ENCODE measurements at regions not wholly inside any gene's neighbourhood (a gene's known extent, or its start where the extent isn't known, plus 50 kb on each side); places are given as distances from the start of the nearest gene placed in this dataset.

DNA sequence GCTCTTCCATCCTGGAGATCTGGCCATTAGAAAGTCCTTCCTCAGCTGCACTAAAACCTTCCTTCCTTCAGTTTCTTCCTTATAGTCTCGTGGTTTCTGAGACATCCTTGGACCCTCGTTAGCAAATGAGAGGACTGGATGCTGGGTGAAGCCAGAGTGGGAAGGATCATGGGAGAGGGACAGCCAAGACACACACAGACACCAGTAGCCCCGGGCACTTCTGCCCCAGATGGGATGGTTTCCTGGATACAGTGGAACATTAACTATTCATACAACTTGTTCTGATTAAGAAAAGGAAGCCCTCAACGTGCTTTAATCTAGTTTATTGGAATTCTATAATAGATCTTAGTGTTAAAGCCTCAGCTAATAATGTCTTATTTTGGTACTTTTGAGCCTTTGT, 125.5 kb downstream of the SEC61B start:
- TF ChIP-seq TAF1 (IDR thresholded peaks at IDR 0.05; ENCODE audit: low read depth, low read length) (no peak), SPI1 (IDR thresholded peaks at IDR 0.05; ENCODE audit: low read depth, low read length) (no peak), POLR2AphosphoS5 (IDR thresholded peaks at IDR 0.05; ENCODE audit: low read depth, low read length) (no peak), PAX5 (IDR thresholded peaks at IDR 0.05; ENCODE audit: insufficient read depth, low read length, severe bottlenecking) (no peak), POLR2A (IDR thresholded peaks at IDR 0.05; ENCODE audit: low read depth, low read length) (no peak), POU2F2 (IDR thresholded peaks at IDR 0.05; ENCODE audit: low read depth, low read length) (no peak)
- DNase-seq (ENCODE audit: insufficient read length, low spot score) (no peak), FAIRE-seq (no peak)

DNA sequence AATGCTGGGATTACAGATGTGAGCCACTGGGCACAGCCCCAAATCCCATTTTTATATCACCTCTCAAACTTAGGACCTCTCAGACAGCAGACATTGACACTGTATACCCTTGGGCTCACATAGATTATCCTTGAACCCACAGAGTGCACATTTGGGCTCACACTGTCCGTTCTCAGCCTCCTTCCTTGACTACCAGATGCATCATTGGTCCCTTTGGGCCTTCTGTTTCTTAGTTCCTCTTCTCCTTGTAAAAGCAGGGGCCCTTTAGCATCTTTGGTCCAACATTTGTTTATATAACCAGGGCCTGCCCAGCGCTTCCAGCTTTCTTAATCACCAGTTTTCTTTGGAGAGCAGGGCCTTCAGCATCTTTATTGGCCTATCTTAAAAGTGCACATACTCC, 126.2 kb downstream of the SEC61B start:
- no peak for TF ChIP-seq SPI1 (IDR thresholded peaks at IDR 0.05; ENCODE audit: low read depth, low read length)
- no peak for TF ChIP-seq TAF1 (IDR thresholded peaks at IDR 0.05; ENCODE audit: low read depth, low read length)
- TF ChIP-seq POU2F2 (IDR thresholded peaks at IDR 0.05; ENCODE audit: low read depth, low read length) = no peak
- TF ChIP-seq POLR2A (IDR thresholded peaks at IDR 0.05; ENCODE audit: low read depth, low read length) = no peak
- no peak for TF ChIP-seq PAX5 (IDR thresholded peaks at IDR 0.05; ENCODE audit: insufficient read depth, low read length, severe bottlenecking)
- no peak for TF ChIP-seq POLR2AphosphoS5 (IDR thresholded peaks at IDR 0.05; ENCODE audit: low read depth, low read length)
- no peak for DNase-seq (ENCODE audit: insufficient read length, low spot score)
- no peak for FAIRE-seq

DNA sequence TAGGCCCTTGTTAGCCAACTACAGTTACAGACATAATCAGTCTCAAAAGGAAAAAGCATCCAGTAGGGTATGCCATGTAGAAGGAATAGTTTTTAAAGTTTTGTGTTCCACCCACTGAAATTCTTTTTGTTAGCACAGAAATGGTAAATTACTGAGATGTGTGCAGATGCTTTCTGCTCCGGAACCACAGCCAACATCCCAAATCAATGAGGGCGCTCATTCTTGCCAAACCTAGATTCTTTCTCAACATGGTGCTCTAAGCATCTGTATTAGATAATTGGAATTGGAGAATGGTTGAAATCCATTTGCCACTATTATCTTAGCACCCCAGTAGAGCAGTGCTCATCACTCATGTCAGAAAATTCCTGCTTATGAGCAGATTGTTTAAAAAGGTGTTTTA, 127.8 kb downstream of the SEC61B start:
- DNase-seq (ENCODE audit: insufficient read length, low spot score) = no peak
- no peak for FAIRE-seq
- no peak for TF ChIP-seq POU2F2 (IDR thresholded peaks at IDR 0.05; ENCODE audit: low read depth, low read length)
- TF ChIP-seq PAX5 (IDR thresholded peaks at IDR 0.05; ENCODE audit: insufficient read depth, low read length, severe bottlenecking) = no peak
- TF ChIP-seq SPI1 (IDR thresholded peaks at IDR 0.05; ENCODE audit: low read depth, low read length) = no peak
- no peak for TF ChIP-seq POLR2A (IDR thresholded peaks at IDR 0.05; ENCODE audit: low read depth, low read length)
- TF ChIP-seq TAF1 (IDR thresholded peaks at IDR 0.05; ENCODE audit: low read depth, low read length) = no peak
- TF ChIP-seq POLR2AphosphoS5 (IDR thresholded peaks at IDR 0.05; ENCODE audit: low read depth, low read length) = no peak

DNA sequence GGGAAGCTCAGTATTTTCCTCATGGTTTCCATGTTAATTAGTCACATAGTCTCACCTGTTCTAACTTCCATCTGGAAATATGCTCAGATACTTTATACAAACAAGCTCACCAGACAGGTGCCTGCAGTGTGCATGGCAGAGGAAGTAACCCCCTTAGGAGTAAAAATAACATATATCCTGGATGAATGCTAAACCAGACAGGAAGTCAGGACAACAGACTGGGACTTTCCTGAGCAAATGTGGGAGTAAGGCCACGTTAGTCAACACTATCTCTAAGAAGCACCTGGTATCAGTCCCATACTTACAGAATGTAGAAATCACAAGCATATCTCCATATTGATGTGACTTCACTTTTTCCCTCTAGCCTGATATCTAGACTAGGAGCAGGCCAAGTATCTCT, 128.4 kb downstream of the SEC61B start:
- no peak for FAIRE-seq

DNA sequence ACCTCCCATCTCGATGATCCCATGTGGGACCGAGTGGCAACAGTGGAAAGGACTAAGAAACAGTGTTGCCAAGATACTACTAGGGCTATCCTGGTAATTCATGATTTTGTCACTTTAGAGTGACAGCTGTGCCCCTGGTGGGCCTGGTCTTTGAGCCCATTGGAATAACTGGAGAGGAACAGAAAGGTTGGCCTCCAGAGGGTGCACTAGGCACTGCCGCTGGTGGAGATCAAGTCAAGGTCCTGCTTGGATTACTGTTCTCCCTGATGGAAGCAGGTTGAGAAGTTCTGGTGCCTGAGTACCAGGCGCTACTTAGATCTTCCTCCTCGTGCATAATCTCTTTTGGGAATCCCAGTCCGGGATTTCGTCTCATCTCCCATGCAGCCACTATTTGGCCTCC, 129.6 kb downstream of the SEC61B start:
- DNase-seq (ENCODE audit: insufficient read length, low spot score) (no peak), FAIRE-seq (no peak)
- TF ChIP-seq TAF1 (IDR thresholded peaks at IDR 0.05; ENCODE audit: low read depth, low read length) (no peak), PAX5 (IDR thresholded peaks at IDR 0.05; ENCODE audit: insufficient read depth, low read length, severe bottlenecking) (no peak), POLR2A (IDR thresholded peaks at IDR 0.05; ENCODE audit: low read depth, low read length) (no peak), POU2F2 (IDR thresholded peaks at IDR 0.05; ENCODE audit: low read depth, low read length) (no peak), SPI1 (IDR thresholded peaks at IDR 0.05; ENCODE audit: low read depth, low read length) (no peak), POLR2AphosphoS5 (IDR thresholded peaks at IDR 0.05; ENCODE audit: low read depth, low read length) (no peak)

More for the DNA sequence above, 128.4 kb downstream of the SEC61B start:
- no peak for TF ChIP-seq POLR2AphosphoS5 (IDR thresholded peaks at IDR 0.05; ENCODE audit: low read depth, low read length)
- TF ChIP-seq POLR2A (IDR thresholded peaks at IDR 0.05; ENCODE audit: low read depth, low read length) = no peak
- TF ChIP-seq SPI1 (IDR thresholded peaks at IDR 0.05; ENCODE audit: low read depth, low read length) = no peak
- no peak for TF ChIP-seq PAX5 (IDR thresholded peaks at IDR 0.05; ENCODE audit: insufficient read depth, low read length, severe bottlenecking)
- TF ChIP-seq TAF1 (IDR thresholded peaks at IDR 0.05; ENCODE audit: low read depth, low read length) = no peak
- TF ChIP-seq POU2F2 (IDR thresholded peaks at IDR 0.05; ENCODE audit: low read depth, low read length) = no peak
- no peak for DNase-seq (ENCODE audit: insufficient read length, low spot score)

DNA sequence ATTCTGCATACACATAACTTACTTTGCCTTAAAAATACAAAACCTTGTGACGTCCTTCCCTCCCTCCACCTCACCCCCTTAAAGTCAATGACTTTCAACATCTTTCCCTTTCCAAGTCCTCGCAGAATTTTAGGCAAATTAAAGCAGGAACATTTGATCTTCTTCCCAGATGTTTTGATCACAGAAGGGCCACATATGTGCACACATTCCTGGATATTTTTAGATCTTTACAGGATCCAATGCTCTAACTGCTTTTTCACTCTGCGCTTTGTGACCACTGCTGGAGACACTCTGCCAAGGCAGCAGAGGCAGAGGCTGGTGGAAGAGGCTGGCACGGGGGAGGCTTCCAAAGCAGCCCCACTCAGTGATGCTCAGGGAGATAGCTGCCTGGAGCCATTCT, 130.7 kb downstream of the SEC61B start:
- no peak for DNase-seq (ENCODE audit: insufficient read length, low spot score)
- no peak for FAIRE-seq
- no peak for TF ChIP-seq POU2F2 (IDR thresholded peaks at IDR 0.05; ENCODE audit: low read depth, low read length)
- no peak for TF ChIP-seq POLR2AphosphoS5 (IDR thresholded peaks at IDR 0.05; ENCODE audit: low read depth, low read length)
- no peak for TF ChIP-seq TAF1 (IDR thresholded peaks at IDR 0.05; ENCODE audit: low read depth, low read length)
- no peak for TF ChIP-seq PAX5 (IDR thresholded peaks at IDR 0.05; ENCODE audit: insufficient read depth, low read length, severe bottlenecking)

DNA sequence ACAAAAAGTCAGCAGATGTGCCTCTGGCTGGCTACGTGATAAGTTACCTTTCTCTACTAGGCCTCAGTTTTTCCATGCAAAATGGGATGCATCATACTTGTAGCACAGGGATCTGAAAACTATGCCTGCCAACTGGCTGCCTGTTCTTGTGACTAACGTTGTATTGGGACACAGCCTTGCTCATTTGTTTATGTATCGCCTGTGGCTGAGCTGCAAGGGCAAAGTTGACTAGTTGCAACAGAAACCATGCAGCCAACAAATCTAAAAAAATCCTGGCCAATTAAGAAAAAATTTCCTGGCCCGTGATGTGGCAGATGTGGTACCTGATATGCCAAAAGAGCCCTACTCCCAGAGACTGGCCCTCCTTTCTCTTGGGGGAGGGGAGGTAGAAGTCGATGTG, 131.3 kb downstream of the SEC61B start:
- no peak for DNase-seq (ENCODE audit: insufficient read length, low spot score)
- TF ChIP-seq POU2F2 (IDR thresholded peaks at IDR 0.05; ENCODE audit: low read depth, low read length) = no peak
- no peak for TF ChIP-seq TAF1 (IDR thresholded peaks at IDR 0.05; ENCODE audit: low read depth, low read length)
- TF ChIP-seq POLR2AphosphoS5 (IDR thresholded peaks at IDR 0.05; ENCODE audit: low read depth, low read length) = no peak
- TF ChIP-seq SPI1 (IDR thresholded peaks at IDR 0.05; ENCODE audit: low read depth, low read length) = no peak
- no peak for TF ChIP-seq POLR2A (IDR thresholded peaks at IDR 0.05; ENCODE audit: low read depth, low read length)
- TF ChIP-seq PAX5 (IDR thresholded peaks at IDR 0.05; ENCODE audit: insufficient read depth, low read length, severe bottlenecking) = no peak
- FAIRE-seq = no peak

DNA sequence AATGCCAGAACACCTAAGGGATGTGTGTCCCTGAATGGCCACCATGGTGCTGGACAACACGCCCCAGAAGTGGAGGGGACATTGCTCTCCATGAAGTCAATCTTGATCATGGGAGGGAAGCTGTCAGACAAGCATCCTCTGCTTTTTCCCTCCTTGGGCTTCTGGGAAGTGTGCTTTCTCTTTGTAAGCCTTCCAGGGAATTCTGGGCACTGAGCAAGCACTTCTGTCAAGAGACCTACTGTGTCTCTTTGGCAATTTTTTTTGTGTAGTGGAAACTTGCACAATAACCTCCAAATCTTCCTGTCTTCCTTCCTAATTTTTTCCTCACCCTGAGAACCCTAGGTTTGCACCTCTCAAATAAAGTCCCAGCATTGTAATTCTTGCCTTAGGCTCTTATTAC, 132.0 kb downstream of the SEC61B start:
- no peak for FAIRE-seq
- TF ChIP-seq POLR2A (IDR thresholded peaks at IDR 0.05; ENCODE audit: low read depth, low read length) = no peak
- no peak for TF ChIP-seq POLR2AphosphoS5 (IDR thresholded peaks at IDR 0.05; ENCODE audit: low read depth, low read length)
- no peak for TF ChIP-seq PAX5 (IDR thresholded peaks at IDR 0.05; ENCODE audit: insufficient read depth, low read length, severe bottlenecking)
- no peak for TF ChIP-seq TAF1 (IDR thresholded peaks at IDR 0.05; ENCODE audit: low read depth, low read length)
- no peak for TF ChIP-seq SPI1 (IDR thresholded peaks at IDR 0.05; ENCODE audit: low read depth, low read length)
- no peak for TF ChIP-seq POU2F2 (IDR thresholded peaks at IDR 0.05; ENCODE audit: low read depth, low read length)
- DNase-seq (ENCODE audit: insufficient read length, low spot score) = no peak

DNA sequence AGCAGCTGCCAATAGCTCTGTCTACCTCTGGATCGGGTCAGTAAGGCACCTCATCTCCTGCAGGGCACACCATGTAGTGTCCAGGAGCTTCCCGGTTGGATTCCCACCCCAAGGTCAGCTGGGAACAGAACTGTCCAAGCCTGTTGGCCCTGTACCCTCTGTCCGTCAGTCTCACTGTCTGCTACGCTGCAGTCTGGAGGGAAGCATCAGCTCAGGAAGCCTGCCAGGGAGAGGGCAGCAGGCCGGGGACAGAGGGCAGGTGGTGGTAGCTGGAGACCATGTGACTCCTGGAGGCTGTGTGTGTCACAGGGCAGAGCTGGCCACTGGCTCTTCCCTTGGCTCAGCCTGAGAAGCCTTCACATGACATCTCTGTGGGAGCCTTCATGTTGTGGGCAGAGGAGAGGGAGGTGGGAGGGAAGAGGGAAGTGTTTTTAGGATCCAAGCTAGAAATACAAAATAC, 134.5 kb downstream of the SEC61B start:
- no peak for DNase-seq (ENCODE audit: insufficient read length, low spot score)
- FAIRE-seq = no peak
- TF ChIP-seq POU2F2 (IDR thresholded peaks at IDR 0.05; ENCODE audit: low read depth, low read length) = no peak
- TF ChIP-seq POLR2A (IDR thresholded peaks at IDR 0.05; ENCODE audit: low read depth, low read length) = no peak
- no peak for TF ChIP-seq POLR2AphosphoS5 (IDR thresholded peaks at IDR 0.05; ENCODE audit: low read depth, low read length)
- TF ChIP-seq SPI1 (IDR thresholded peaks at IDR 0.05; ENCODE audit: low read depth, low read length) = no peak
- TF ChIP-seq PAX5 (IDR thresholded peaks at IDR 0.05; ENCODE audit: insufficient read depth, low read length, severe bottlenecking) = no peak
- TF ChIP-seq TAF1 (IDR thresholded peaks at IDR 0.05; ENCODE audit: low read depth, low read length) = no peak

DNA sequence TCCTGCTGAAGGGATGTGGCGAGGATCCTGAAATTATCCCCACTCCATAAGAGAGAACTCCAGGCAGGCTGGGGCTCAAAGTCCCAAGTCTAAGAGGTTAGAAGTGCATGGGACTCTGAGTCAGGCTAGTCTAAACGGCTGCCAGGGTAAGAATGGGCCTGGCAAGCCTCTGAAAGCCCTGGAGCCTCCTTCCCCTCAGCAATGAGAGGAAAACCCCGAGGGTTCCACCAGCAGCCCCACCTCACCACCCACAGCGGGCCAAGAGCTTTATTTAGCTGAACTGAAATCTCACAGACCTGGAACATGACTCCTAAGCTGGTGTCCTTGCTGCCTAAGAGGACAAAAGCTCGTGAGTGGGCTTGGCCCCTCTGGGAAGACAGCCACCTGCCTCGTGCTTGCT, 135.5 kb downstream of the SEC61B start:
- TF ChIP-seq SPI1 (IDR thresholded peaks at IDR 0.05; ENCODE audit: low read depth, low read length) (no peak), PAX5 (IDR thresholded peaks at IDR 0.05; ENCODE audit: insufficient read depth, low read length, severe bottlenecking) (no peak), POLR2AphosphoS5 (IDR thresholded peaks at IDR 0.05; ENCODE audit: low read depth, low read length) (no peak), POU2F2 (IDR thresholded peaks at IDR 0.05; ENCODE audit: low read depth, low read length) (no peak), POLR2A (IDR thresholded peaks at IDR 0.05; ENCODE audit: low read depth, low read length) (no peak), TAF1 (IDR thresholded peaks at IDR 0.05; ENCODE audit: low read depth, low read length) (no peak)
- no peak for FAIRE-seq
- no peak for DNase-seq (ENCODE audit: insufficient read length, low spot score)

Data from GM12891 (cell line).